GM10248 (cell line): ENCODE measurements at regions not wholly inside any gene's neighbourhood (a gene's known extent, or its start where the extent isn't known, plus 50 kb on each side); places are given as distances from the start of the nearest gene placed in this dataset.

ENCODE experiments used
- CTCF ChIA-PET: fragments of 300-600 bp; sonication (Branson Sonifier 250); formaldehyde crosslinking; extraction: SDS; loops from one replicate; lab custom pipeline; 2021; ENCODE audit warnings: antibody characterized with exemption; lab: Yijun Ruan, JAX
- POLR2A ChIA-PET: fragments of 350-650 bp; sonication (Branson Sonifier 250); formaldehyde crosslinking; extraction: SDS; loops from one replicate; lab custom pipeline; 2020; ENCODE audit warnings: antibody characterized with exemption; lab: Yijun Ruan, JAX
- DNase-seq: peaks from one replicate; pipeline ENCODE4 v3.0.0; 2012; ENCODE audit errors: extremely low spot score
- TF ChIP-seq, protein P1 (sequence below): IDR thresholded peaks from 2 replicates; pipeline ENCODE4 v1.5.1; 2012; ENCODE audit warnings: mild to moderate bottlenecking, low read depth; ENCODE audit errors: extremely low read depth, missing control alignments, control extremely low read depth

DNA sequence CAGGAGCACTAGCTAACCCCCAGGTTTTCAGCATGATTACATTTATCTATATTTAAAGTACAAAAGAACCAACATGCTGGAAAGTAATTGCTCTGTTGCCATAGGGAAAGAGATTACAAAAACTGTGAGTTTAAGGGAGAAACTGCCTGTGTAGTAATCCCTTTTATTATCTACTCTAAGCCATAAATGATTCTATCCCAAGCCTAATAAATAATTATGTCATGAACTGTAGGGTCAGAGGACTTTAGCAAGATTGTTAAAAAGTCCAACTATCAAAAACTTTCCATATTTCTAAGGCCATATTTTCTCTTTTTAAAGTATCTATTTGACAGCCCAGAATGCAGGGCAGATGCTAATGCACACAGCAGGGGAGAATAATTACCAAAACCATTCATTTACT, 573.8 kb upstream of the MIR17HG start:
- TF ChIP-seq, protein P1, sequence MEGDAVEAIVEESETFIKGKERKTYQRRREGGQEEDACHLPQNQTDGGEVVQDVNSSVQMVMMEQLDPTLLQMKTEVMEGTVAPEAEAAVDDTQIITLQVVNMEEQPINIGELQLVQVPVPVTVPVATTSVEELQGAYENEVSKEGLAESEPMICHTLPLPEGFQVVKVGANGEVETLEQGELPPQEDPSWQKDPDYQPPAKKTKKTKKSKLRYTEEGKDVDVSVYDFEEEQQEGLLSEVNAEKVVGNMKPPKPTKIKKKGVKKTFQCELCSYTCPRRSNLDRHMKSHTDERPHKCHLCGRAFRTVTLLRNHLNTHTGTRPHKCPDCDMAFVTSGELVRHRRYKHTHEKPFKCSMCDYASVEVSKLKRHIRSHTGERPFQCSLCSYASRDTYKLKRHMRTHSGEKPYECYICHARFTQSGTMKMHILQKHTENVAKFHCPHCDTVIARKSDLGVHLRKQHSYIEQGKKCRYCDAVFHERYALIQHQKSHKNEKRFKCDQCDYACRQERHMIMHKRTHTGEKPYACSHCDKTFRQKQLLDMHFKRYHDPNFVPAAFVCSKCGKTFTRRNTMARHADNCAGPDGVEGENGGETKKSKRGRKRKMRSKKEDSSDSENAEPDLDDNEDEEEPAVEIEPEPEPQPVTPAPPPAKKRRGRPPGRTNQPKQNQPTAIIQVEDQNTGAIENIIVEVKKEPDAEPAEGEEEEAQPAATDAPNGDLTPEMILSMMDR, result no peak
- no peak for DNase-seq
- ChIA-PET CTCF (no interaction called here), POLR2A (no interaction called here)

DNA sequence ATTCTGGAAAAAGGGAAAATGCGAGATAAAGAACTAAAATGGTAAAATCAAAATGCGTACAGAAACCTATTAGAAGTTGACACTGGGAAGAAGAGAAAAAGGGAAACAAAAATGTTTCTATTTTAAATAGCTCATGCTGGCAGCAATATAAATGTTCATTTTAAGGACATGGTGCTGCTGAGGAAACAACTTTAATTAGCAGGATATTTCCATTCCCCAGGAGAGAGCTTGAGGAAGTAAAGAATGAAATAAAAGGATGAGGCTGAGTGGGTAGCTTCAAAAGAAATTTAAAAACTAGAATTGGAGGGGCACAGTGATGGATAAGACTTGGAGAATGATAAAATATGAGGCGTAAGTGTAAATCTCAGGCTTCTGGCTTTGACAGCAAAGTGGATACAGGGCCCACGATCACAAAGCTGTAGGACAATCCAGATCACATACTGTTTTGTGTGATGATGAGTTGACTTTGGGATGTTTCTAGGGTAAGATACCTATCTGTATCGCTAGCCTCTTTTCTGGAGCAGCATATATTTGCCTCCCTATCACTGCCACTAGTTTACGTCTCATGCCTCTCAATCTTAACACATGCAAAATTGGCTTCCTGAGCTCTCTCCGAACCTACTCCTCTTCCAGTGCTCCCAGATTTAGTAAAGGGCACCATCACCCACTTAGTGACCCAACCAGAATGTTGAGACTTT, 571.3 kb upstream of the MIR17HG start:
- DNase-seq, result no peak
- TF ChIP-seq, protein P1, result no peak
- ChIA-PET CTCF (no interaction called here), POLR2A (no interaction called here)

DNA sequence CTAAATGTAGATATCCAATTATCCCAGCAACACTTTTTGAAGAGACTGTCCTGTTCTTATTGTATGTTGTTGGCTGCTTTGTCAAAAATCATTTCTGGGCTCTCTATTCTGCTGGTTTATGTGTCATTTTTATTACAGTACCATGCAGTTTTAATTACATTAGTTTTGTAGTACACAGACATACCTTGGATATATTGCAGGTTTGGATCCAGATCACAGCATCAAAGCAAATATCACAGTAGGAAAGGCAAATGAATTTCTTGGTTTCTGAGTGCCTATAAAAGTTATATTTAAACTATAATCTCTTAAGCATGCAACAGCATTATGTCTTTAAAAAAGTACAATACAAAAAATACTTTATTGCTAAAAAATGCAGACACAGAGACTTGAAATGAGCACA, 564.2 kb upstream of the MIR17HG start:
- no peak for DNase-seq
- TF ChIP-seq, protein P1, result no peak
- POLR2A ChIA-PET, result no interaction called here
- CTCF ChIA-PET, result no interaction called here

DNA sequence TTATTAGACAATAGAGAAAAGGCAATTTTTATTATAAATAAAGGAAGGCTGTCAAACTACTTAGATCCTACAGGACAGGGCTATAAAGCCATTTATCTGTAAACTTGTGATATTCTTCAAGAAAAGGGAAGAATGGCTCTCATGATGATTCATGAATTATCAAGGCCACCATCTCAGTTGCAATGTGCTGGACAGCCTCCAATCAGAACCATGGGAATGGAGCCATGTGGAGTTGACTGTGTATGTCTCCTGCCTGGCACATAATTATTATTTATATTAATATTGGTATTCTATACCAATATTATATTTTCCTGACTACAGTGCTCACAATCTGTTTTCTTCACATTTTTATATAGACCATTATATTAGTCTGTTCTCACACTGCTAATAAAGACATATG, 560.5 kb upstream of the MIR17HG start:
- ChIA-PET CTCF (no interaction called here), POLR2A (no interaction called here)
- DNase-seq, result no peak
- TF ChIP-seq, protein P1, result no peak

DNA sequence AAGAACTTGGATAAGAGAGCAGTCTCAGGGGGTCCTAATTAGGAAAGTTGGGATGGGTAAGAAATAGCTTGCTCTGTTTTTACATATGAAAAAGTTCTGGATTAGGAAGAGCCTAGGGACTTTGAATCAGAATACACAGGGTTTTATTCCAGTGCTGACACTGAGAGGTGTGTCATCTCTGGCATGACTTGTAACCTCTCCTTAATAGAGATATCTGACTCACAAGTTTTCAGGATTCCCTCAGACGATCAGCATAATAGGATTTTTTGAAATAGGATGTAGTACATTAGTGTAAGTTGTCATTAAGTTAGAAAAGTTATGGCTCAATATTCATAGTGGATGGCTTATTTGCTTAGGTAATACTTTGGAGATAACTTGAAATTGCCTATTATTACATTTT, 555.2 kb upstream of the MIR17HG start:
- TF ChIP-seq, protein P1, result no peak
- CTCF ChIA-PET, result no interaction called here
- POLR2A ChIA-PET, result no interaction called here
- no peak for DNase-seq

DNA sequence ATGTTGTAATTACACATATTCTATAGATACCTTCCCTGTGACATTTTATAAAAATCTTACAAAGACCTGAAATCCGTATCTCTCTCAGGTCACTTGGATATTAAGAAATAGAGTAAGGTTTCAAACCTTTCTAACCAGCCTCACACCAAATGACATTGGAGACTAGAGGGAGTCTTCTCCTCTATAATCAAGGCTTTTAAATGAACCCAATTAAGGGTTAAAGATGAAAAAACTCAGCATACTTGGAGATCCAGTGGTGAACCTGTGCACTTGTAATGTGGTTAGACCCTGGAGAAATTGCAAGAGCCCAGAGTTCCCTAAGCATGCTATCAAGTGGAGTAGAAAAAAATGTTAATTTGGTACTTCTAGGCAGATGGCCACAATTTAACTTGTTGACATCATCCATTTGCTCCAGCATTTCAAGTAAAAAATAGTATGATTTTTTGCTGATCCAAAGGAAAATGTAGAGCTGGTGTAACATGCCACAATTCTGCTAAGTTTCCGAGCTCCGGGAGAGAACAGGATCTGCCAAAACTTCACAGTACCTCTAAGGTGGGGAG, 554.1 kb upstream of the MIR17HG start:
- TF ChIP-seq, protein P1, result no peak
- ChIA-PET CTCF (no interaction called here), POLR2A (no interaction called here)
- no peak for DNase-seq
